ENCODE measurements at regions not wholly inside any gene's neighbourhood (a gene's known extent, or its start where the extent isn't known, plus 50 kb on each side); places are given as distances from the start of the nearest gene placed in this dataset.

GRCh38 chr4:162700358-162700757, 466.3 kb downstream of the NAF1 start:
- H3K4me1 ChIP-seq (ENCODE audit: control insufficient read depth, insufficient read depth, low read length) = no peaks in the 10 kb centered on the region
- DNase-seq (ENCODE audit: low read depth, low spot score) = no peak
- SMC1A ChIA-PET (ENCODE audit: uncharacterized antibody, unreplicated experiment) = interaction anchor here (1.2 kb wide), 1 partner anchor 29 kb away, joined by 3 read pairs; no protein-coding TSS in a partner anchor
- no peak for FAIRE-seq
- H3K36me3 ChIP-seq (ENCODE audit: control insufficient read depth in 2 of 2, insufficient read depth in 2 of 2, low read length in 1 of 2) = no peaks in the 10 kb centered on the region
- H3K79me2 ChIP-seq (ENCODE audit: control insufficient read depth, insufficient read depth, low read length) = no peaks in the 10 kb centered on the region
- in situ Hi-C loops (cut with MboI) (no loop called here), intact Hi-C loops (cut with micrococcal nuclease; ENCODE audit: unreplicated experiment) (no loop called here)
- H2AFZ ChIP-seq (ENCODE audit: control insufficient read depth, low read depth, low read length) = no peak overlapping the region
- RAD21 ChIA-PET (ENCODE audit: unreplicated experiment) = interaction anchor here (1.0 kb wide), 1 partner anchor 55 kb away, joined by 3 read pairs; no protein-coding TSS in a partner anchor
- peak; percentile 43 for ATAC-seq
- POLR2A ChIA-PET = no interaction called here
- no peaks in the 10 kb centered on the region for H3K9me3 ChIP-seq (replicated peaks; ENCODE audit: control insufficient read depth, insufficient read depth, low read length)
- 0% methylated on average over 2 of the region's 2 CpGs for WGBS (ENCODE audit: insufficient coverage, insufficient replicate concordance, low lambda C conversion rate, missing lambda C conversion rate)
- BruUV-seq (replicated peaks) = no TSS peak
- CTCF ChIA-PET = no interaction called here
- TF ChIP-seq CREM (IDR thresholded peaks at IDR 0.05; ENCODE audit: low read depth) = no peak
- TF ChIP-seq RCOR1 (conservative IDR thresholded peaks at IDR 0.05; ENCODE audit: low read depth, low read length) = no peak
- TF ChIP-seq TCF3 (IDR thresholded peaks at IDR 0.05; ENCODE audit: borderline replicate concordance, insufficient read depth, low read depth, low read length) = no peak
- TF ChIP-seq TBL1XR1 (IDR thresholded peaks at IDR 0.05; ENCODE audit: low read depth, low read length) = no peak
- TF ChIP-seq NRF1 (conservative IDR thresholded peaks at IDR 0.05; ENCODE audit: low read depth, low read length) = no peak
- no peak for TF ChIP-seq ZBTB11 (CRISPR knock-in tag; IDR thresholded peaks at IDR 0.05)
- TF ChIP-seq EP300 (IDR thresholded peaks at IDR 0.05; ENCODE audit: borderline replicate concordance in 1 of 2, control insufficient read depth in 1 of 2, low read depth in 2 of 2, low read length in 2 of 2) = no peak
- H3K27ac ChIP-seq (ENCODE audit: control insufficient read depth, insufficient read depth) = no peak overlapping the region
- no peaks in the 10 kb centered on the region for H3K27me3 ChIP-seq (replicated peaks in 1 of 2; ENCODE audit: control insufficient read depth in 2 of 2, insufficient read depth in 2 of 2, low read length in 1 of 2)
- H3K4me3 ChIP-seq = no peak overlapping the region
- no peak overlapping the region for H3K9ac ChIP-seq (ENCODE audit: control insufficient read depth, insufficient read depth, low read length)
- H4K20me1 ChIP-seq (ENCODE audit: control insufficient read depth, insufficient read depth) = no peaks in the 10 kb centered on the region
- no peak overlapping the region for H3K4me2 ChIP-seq (ENCODE audit: control insufficient read depth, insufficient read depth)

All from GM12878 (cell line).